Pancreas (tissue), 10 donors: ENCODE measurements at regions not wholly inside any gene's neighbourhood (a gene's known extent, or its start where the extent isn't known, plus 50 kb on each side); places are given as distances from the start of the nearest gene placed in this dataset.
A peak's percentile ranks its signal among the peaks of the same experiment; 100 is the strongest.
"Not testable (repeated sequence)": the region's sequence is repeated elsewhere in the genome, so short reads cannot be mapped to it uniquely, and the experiment has no call there.

ENCODE experiments used
- ATAC-seq, 4 donors: fragments of 200-7000 bp; cut with Tn5 transposase; one replicate each; pipeline versions ENCODE4 v1.8.0 to v1.9.1; 2020; ENCODE audit warnings: mild to moderate bottlenecking in 4 of 4, moderate library complexity in 4 of 4
- DNase-seq, 6 donors: peaks; one replicate each; pipeline ENCODE4 v3.0.0-alpha.2; 2020
- FAIRE-seq: peaks from 2 replicates; lab custom pipeline; 2012; peaks lifted over from hg19 to GRCh38; lab: Jason Lieb, UNC
- H3K27ac ChIP-seq, 4 donors: fragments of 200-600 bp; sonication (generic); 1 replicate in 3 of 4; 2 replicates in 1 of 4; pipeline versions ENCODE4 v1.5.0 to v1.8.0; 2020
- H3K27me3 ChIP-seq, 4 donors: fragments of 200-600 bp; one replicate each; pipeline ENCODE4 v1.8.0; 2021
- H3K36me3 ChIP-seq, 3 donors: fragments of 200-600 bp; sonication (generic) in 1 of 3; one replicate each; pipeline versions ENCODE4 v1.5.0 to v1.8.0; 2020 to 2021
- H3K4me1 ChIP-seq, 3 donors: fragments of 200-600 bp; one replicate each; pipeline ENCODE4 v1.8.0; 2021
- H3K4me3 ChIP-seq, 4 donors: fragments of 200-600 bp; sonication (generic) in 2 of 4; one replicate each; pipeline versions ENCODE4 v1.5.0 to v1.8.0; 2020 to 2021
- H3K9me3 ChIP-seq, 4 donors: fragments of 200-600 bp; one replicate each; pipeline ENCODE4 v1.8.0; 2021
- CTCF ChIP-seq, 4 donors: fragments of 200-600 bp; sonication (generic) in 3 of 4; IDR thresholded peaks; one replicate each; pipeline versions ENCODE4 v1.5.0 to v1.8.0; 2021; ENCODE audit warnings: antibody characterized with exemption in 4 of 4
- WGBS, 2 donors: extraction: QIAGEN DNeasy Blood & Tissue Kit; methylation state at CpG; one replicate each; pipeline ENCODE4 v1.1.7; 2013; 5-methylcytosine and 5-hydroxymethylcytosine counted together
- intact Hi-C, 3 donors: fragments of 100-400 bp; cut with DNase I; formaldehyde crosslinking; loops; one replicate each; pipeline versions ENCODE4 v1.11.1 to v1.14.2; 2022
- donor health status: healthy with polysubstance abuse.
- donor health status: DM: no; HTN: no; CAD: no; lungs with moderate emphysema.
- donor health status: DM: no; HTN: no; CAD: no.
- donor health status: control.
- donor health status: control.
- donor health status: Bipolar disorder and iron deficiency.
- donor health status: DM: yes; HTN: yes; CAD: no.
- donor health status: DM: no; HTN: no; CAD: no.
- donor health status: DM: no; HTN: no; CAD: no.
- donor health status: DM: yes; HTN: yes; CAD: no.

GRCh38 chr5:67983251-67984110, 232.1 kb upstream of the PIK3R1 start:
- H3K27ac ChIP-seq, result no peak overlapping the region
- intact Hi-C loops, result no loop called here
- 86 to 93% methylated on average over 7 of the region's 7 CpGs for WGBS, 2 donors
- peak; percentile 69 for FAIRE-seq
- DNase-seq, result no peak
- no peak for TF ChIP-seq CTCF (IDR thresholded peaks at IDR 0.05)
- no peaks in the 10 kb centered on the region for H3K27me3 ChIP-seq
- H3K9me3 ChIP-seq, result no peaks in the 10 kb centered on the region
- no peaks in the 10 kb centered on the region for H3K36me3 ChIP-seq
- ATAC-seq, result peak in 2 of 4 donors; percentile 57
- no peaks in the 10 kb centered on the region for H3K4me1 ChIP-seq
- H3K4me3 ChIP-seq, result no peak overlapping the region

GRCh38 chr5:67982160-67982559, 233.4 kb upstream of the PIK3R1 start:
- H3K27me3 ChIP-seq, FAIRE-seq, H3K4me1 ChIP-seq, H3K27ac ChIP-seq, ATAC-seq, intact Hi-C loops, H3K4me3 ChIP-seq, H3K36me3 ChIP-seq, H3K9me3 ChIP-seq, DNase-seq: not testable (repeated sequence)
- WGBS, 2 donors, result 86 to 88% methylated on average over 4 of the region's 4 CpGs

- 70 to 72% methylated on average over 2 of the region's 2 CpGs for WGBS, 2 donors
- Histone ChIP-seq H3K4me3 (no peak overlapping the region), H3K9me3 (no peaks in the 10 kb centered on the region), H3K36me3 (no peaks in the 10 kb centered on the region), H3K27ac (no peak overlapping the region), H3K4me1 (no peaks in the 10 kb centered on the region), H3K27me3 (no peaks in the 10 kb centered on the region)
- no peak for TF ChIP-seq CTCF (IDR thresholded peaks at IDR 0.05)
- ATAC-seq (no peak), FAIRE-seq (no peak), DNase-seq (no peak)
- intact Hi-C loops, result no loop called here
Observed at GRCh38 chr5:67978171-67978570, 237.4 kb upstream of the PIK3R1 start.

- FAIRE-seq (no peak), DNase-seq (no peak), ATAC-seq (peak in 1 of 4 donors; percentile 42)
- Histone ChIP-seq H3K4me3 (no peak overlapping the region), H3K9me3 (no peaks in the 10 kb centered on the region), H3K27me3 (no peaks in the 10 kb centered on the region), H3K4me1 (no peaks in the 10 kb centered on the region), H3K27ac (no peak overlapping the region), H3K36me3 (no peaks in the 10 kb centered on the region)
- WGBS, 2 donors, result 82 to 93% methylated on average over 5 of the region's 5 CpGs
- TF ChIP-seq CTCF (IDR thresholded peaks at IDR 0.05), result no peak
- intact Hi-C loops, result no loop called here
Observed at GRCh38 chr5:67976891-67977601, 238.5 kb upstream of the PIK3R1 start.

GRCh38 chr5:67976181-67976580, 239.4 kb upstream of the PIK3R1 start:
- no peak for DNase-seq
- Histone ChIP-seq H3K36me3 (no peaks in the 10 kb centered on the region), H3K27ac (no peak overlapping the region), H3K4me3 (no peak overlapping the region), H3K4me1 (no peaks in the 10 kb centered on the region), H3K9me3 (no peaks in the 10 kb centered on the region), H3K27me3 (no peaks in the 10 kb centered on the region)
- no peak for FAIRE-seq
- 46 to 81% methylated on average over 1 of the region's 1 CpG for WGBS, 2 donors
- no peak for TF ChIP-seq CTCF (IDR thresholded peaks at IDR 0.05)
- intact Hi-C loops, result no loop called here
- no peak for ATAC-seq
